Cardiac septum (tissue), 1 donor: ENCODE measurements at regions not wholly inside any gene's neighbourhood (a gene's known extent, or its start where the extent isn't known, plus 50 kb on each side); places are given as distances from the start of the nearest gene placed in this dataset.

Source experiments
- DNase-seq: peaks from one replicate; pipeline ENCODE4 v3.0.0-alpha.2; 2020; ENCODE audit warnings: low spot score
- intact Hi-C: fragments of 100-400 bp; cut with DNase I; formaldehyde crosslinking; loops from one replicate; pipeline ENCODE4 v1.14.0; 2022
- donor health status: DM: no; HTN: no; CAD: no.

DNA sequence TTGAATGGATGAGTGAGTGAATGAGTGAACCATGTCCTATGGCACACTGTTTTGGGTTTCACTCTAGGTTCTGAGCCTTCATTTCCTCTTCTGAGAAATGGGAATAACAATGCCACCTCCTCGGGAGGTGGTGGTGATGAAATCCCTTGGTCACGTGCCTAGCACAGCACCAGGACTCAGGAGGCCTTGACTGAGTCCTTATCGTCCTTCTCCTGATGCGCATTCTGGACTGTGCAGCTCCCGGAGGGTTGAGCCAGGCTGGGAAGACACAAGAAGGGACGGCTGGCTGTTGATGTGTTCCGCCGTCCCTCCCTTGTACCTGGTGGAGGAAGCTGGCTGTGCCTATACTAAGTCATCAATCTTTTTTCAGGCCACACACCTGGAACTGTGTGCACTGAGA is 437.3 kb downstream of the ZNF521 start:
- intact Hi-C loops, result no loop called here
- no peak for DNase-seq

DNA sequence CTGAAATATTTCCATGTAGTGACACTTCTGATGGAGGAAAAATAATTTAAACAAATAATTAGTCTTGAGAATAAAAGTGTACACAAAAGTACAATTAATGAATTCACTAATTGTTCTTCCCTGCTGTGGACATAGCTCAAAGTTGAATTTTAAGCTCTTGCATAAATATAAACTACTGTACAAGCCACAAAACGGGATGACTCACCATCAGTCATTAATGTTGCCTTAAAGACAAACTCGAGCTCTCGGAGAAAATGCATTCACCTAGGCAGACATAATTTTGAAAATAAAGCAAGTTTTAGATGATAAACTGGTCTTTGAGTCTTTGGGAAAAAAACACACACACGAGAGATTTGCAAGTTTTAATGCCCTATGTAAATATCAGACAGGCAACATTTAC is 436.4 kb downstream of the ZNF521 start:
- DNase-seq, result no peak
- intact Hi-C loops, result no loop called here

DNA sequence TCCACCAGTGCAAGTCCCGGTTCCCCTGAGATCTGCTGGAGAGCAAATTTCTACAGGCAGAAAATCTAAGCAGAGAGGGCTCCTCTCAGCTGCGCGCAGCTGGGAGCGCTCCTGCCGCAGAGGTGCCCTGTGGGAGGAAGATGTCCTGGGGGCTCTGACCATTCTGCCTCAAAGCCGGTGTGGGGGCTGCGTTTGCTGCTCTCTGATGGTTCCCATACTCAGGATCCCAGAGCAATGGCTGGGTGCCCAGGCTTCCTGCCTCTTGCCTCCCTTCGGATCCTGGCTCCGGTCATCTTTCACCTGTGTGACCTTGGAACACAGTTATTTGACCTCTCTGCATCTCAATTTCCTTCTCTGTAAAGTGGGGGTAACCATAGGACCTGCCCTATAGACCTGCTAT is 434.2 kb downstream of the ZNF521 start:
- intact Hi-C loops, result no loop called here
- DNase-seq, result no peak

GRCh38 chr18:24918257-24918656 is 433.7 kb downstream of the ZNF521 start:
- no peak for DNase-seq
- intact Hi-C loops, result no loop called here

GRCh38 chr18:24919181-24919797 is 432.7 kb downstream of the ZNF521 start:
- intact Hi-C loops, result no loop called here
- no peak for DNase-seq

DNA sequence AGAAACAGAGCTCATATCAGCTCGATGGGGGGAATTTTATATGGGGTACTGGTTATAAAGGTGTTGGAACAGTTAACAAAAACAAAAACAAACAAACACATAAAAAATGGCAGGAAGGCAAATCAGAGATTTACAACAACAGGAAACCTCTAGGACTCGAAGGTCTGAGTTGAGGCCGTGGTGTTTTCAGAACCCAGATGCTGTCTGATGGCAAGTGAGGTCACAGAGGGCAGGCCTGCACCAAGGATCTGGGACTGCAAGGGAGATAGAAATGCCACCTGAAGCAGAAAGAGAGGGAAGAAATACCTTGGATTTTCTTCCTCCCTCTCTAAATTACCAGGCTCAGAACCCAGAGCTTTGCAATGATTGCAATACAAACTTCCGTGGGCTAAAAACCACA is 429.5 kb downstream of the ZNF521 start:
- no peak for DNase-seq
- intact Hi-C loops, result no loop called here

GRCh38 chr18:24923138-24923537 is 428.8 kb downstream of the ZNF521 start:
- intact Hi-C loops, result no loop called here
- no peak for DNase-seq

- DNase-seq, result no peak
- intact Hi-C loops, result no loop called here
These were observed 427.8 kb downstream of the ZNF521 start for GRCh38 chr18:24924066-24924716.

DNA sequence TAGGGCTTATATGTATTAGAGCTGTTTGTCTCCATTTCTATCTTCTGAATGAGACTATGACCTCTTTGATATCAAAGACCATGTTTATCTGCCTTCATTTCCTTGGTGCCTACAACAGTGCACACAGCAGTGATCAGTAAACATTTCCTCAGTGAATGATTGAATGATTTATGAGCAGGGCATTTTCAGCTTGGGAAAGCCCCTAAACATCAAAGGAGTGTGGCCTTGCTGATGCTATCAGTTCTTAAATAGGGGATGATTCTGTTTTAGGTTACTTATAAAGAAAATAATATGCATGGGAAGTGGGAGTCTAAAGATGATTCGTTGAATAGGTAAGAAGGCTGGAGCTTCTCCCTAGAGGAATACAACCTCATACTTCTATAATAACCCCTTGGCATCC is 425.3 kb downstream of the ZNF521 start:
- intact Hi-C loops, result no loop called here

GRCh38 chr18:24928301-24928878 is 423.6 kb downstream of the ZNF521 start:
- no peak for DNase-seq
- intact Hi-C loops, result no loop called here

More for the DNA sequence above, 425.3 kb downstream of the ZNF521 start:
- DNase-seq, result no peak

DNA sequence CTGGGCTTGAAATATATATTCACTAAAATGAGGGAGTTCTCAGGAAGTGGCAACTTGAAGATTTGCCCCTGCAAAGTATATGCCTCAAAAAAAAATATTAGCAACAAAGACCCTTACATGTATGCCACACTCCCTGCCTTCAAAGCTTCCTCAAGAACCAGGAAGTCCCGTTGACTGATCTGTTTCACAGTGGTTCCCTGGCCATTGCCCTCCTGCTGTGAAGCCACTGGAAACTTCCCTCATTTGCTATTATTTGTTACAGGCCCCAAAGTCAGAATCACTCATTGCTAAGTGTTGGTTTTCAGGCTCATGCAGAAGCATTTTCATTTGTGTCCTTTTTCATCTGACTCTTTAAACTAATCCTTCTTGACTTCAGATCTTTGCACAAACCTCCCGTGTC is 421.5 kb downstream of the ZNF521 start:
- DNase-seq, result no peak
- intact Hi-C loops, result no loop called here

- intact Hi-C loops, result no loop called here
- DNase-seq, result no peak
These were observed 421.0 kb downstream of the ZNF521 start for GRCh38 chr18:24930971-24931370.

DNA sequence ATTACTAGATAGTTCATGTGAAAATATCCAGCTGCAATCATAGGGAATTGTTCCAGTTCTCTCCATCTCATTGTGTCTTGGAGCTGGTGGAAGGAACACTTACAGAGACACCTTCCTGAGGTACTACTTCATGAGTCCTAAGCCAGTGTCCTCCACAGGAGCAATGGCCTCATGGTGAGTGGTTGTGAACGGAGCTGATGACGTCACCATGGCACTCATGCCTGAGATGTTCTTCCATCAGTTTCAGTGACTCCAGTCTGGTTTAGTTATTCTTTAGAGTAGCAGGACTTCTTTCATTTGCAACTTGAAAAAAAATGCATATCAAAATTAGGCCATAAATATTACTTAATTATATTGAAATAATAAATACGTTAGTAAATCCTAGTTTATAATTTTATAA is 418.6 kb downstream of the ZNF521 start:
- intact Hi-C loops, result no loop called here
- no peak for DNase-seq

DNA sequence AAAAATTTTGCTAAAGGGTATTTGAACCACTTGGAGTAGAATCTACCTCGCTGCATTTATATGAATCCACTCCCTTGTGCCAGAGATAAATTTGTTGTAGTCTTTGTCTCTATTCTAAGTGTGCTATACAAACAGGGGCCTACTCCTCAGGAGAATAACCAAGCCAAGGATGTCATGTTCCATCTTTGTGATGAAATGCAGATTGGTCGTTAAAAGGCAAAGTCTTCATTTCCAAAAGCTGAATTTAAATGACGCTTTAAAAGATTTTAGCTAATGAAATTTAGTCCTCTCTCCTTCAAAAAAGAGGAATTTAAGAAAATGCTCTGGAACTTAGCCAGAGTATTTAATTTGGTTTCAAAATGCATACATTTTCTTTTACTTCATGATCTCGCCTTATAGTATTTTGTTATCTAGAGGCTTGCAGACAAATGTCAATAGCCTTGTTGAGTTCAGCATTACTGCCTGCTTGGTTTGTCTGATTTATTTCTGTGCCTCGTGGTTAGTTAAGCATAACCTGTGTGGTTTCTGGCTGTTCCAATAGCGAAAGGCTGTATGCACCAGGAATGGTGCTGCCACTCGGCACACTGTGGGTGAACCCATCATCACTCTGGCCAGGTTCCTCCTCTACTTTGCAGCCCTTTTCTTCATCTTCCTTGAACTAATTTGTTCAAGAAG is 417.6 kb downstream of the ZNF521 start:
- DNase-seq, result no peak
- intact Hi-C loops, result no loop called here

- no peak for DNase-seq
- intact Hi-C loops, result no loop called here
These were observed 417.0 kb downstream of the ZNF521 start for GRCh38 chr18:24935008-24935407.

- intact Hi-C loops, result no loop called here
- no peak for DNase-seq
These were observed 416.1 kb downstream of the ZNF521 start for GRCh38 chr18:24935896-24936295.

- DNase-seq, result no peak
- intact Hi-C loops, result no loop called here
These were observed 415.3 kb downstream of the ZNF521 start for GRCh38 chr18:24936691-24937090.

GRCh38 chr18:24937639-24938275 is 414.2 kb downstream of the ZNF521 start:
- intact Hi-C loops, result no loop called here

DNA sequence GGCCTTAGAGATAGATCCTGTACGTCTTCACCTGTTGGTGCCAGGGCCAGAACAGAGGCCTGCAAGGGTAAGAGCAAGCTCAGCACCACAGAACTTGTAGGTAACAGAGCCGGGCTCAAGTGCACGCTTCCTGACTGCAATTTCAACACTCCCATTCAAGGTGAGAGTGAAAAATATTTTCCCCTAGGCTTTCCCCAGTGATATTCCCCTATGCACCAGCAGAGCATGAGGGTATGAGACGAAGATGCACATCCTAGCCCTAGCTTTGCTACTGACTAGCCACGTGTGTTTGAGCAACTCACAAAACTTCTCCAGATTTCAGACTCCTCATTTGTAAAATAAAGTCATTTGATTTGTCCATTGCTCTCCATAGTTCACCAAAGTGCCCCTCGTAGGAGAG is 411.6 kb downstream of the ZNF521 start:
- intact Hi-C loops, result no loop called here
- DNase-seq, result no peak

More at GRCh38 chr18:24937639-24938275, 414.2 kb downstream of the ZNF521 start:
- no peak for DNase-seq

DNA sequence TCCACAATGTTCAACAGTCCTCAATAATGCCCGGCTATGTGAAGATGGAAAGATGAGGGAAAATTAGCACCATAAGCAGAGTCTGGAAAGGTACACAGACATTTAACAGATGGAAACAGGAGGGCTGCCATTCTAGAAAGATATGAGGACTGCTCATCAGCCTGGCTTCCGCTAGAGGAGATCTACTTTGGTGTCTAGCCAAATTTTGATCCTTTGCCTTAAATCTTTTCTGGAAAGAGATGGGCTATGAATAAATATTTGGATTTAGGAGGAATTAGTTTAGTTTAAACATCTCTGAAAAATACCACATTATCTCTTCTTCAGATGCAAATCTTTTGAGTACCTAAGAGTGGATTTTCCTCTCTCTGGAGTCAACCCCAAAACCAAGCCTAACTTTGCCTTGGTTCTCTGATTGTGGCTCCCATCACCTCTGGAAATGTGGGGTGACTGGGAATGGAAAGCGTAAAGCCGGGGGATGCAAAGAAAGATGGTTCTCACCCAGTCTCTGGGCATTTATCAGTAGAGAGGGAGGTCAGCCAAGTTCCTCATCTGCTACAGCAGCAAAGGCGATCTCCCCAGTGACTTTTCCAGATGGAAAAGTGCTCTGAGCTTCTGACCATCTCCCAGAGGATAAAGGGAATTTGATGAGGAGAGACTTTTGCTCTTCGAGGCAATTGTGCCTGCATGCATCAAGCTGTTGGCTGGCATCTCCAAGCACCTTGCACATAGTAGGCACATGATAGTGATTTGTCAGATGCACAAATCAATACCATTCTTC is 410.6 kb downstream of the ZNF521 start:
- no peak for DNase-seq
- intact Hi-C loops, result no loop called here
